Central memory CD8-positive, alpha-beta T cell (primary cell): ENCODE measurements at regions not wholly inside any gene's neighbourhood (a gene's known extent, or its start where the extent isn't known, plus 50 kb on each side); places are given as distances from the start of the nearest gene placed in this dataset.

Source experiments
- ATAC-seq: fragments of 150-1000 bp; cut with Tn5 transposase; replicated peaks from 2 replicates; pipeline ENCODE4 v1.10.0; 2022; ENCODE audit warnings: mild to moderate bottlenecking, moderate FRiP score, moderate number of reproducible peaks; ENCODE audit not compliant: poor library complexity, severe bottlenecking; ENCODE audit errors: extremely low read depth
- DNase-seq, 2 donors: peaks; one replicate each; pipeline ENCODE4 v3.0.0; 2021; ENCODE audit warnings: low spot score in 2 of 2
- H3K27ac Mint-ChIP-seq: one replicate; pipeline ENCODE4 v1.8.0; 2022; ENCODE audit warnings: low read depth, mild to moderate bottlenecking, moderate library complexity, mixed read lengths
- H3K27me3 Mint-ChIP-seq: one replicate; pipeline ENCODE4 v1.8.0; 2022; ENCODE audit warnings: mixed read lengths
- H3K36me3 Mint-ChIP-seq: one replicate; pipeline ENCODE4 v1.8.0; 2022; ENCODE audit warnings: mild to moderate bottlenecking, moderate library complexity, mixed read lengths; ENCODE audit not compliant: insufficient read depth
- H3K4me1 Mint-ChIP-seq: one replicate; pipeline ENCODE4 v1.8.0; 2022; ENCODE audit warnings: mixed read lengths
- H3K4me3 Mint-ChIP-seq: one replicate; pipeline ENCODE4 v1.8.0; 2022; ENCODE audit warnings: mild to moderate bottlenecking, moderate library complexity, mixed read lengths
- H3K9me3 Mint-ChIP-seq: one replicate; pipeline ENCODE4 v1.8.0; 2022; ENCODE audit warnings: mixed read lengths

DNA sequence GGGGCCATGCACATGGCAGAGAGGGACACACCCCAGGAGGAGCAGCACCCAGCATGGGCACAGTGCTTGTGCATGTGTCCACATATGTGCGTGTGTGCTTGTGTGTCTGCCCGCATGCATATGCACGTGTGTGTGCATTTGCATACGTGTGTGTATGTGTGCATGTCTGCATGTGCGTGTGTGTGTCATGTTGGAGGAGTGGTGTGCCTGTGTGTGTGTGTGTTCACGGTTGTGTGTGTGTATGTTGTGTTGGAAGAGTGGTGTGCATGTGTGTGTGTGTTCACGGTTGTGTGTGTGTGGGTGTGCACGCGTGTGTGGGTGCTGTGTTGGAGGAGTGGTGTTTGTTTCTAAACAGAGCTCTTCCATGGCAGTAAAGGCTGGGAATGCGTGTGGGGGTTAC lies 50.7 kb upstream of the SLCO4A1 start:
- DNase-seq (no peak), ATAC-seq (no peak)
- Mint-ChIP-seq H3K4me3 (no peak overlapping the region), H3K4me1 (no peaks in the 10 kb centered on the region), H3K27me3 (peaks cover 19% of the 10 kb centered on the region), H3K9me3 (no peaks in the 10 kb centered on the region), H3K36me3 (no peaks in the 10 kb centered on the region), H3K27ac (no peak overlapping the region)
